Gastrocnemius medialis (tissue), 4 donors: ENCODE measurements at regions not wholly inside any gene's neighbourhood (a gene's known extent, or its start where the extent isn't known, plus 50 kb on each side); places are given as distances from the start of the nearest gene placed in this dataset.

ENCODE experiments used
- ATAC-seq, 2 donors: fragments of 150-250 bp; one replicate each; pipeline ENCODE4 v1.9.1; 2016
- DNase-seq, 2 donors: peaks; one replicate each; pipeline ENCODE4 v3.0.0-alpha.2; 2019
- H3K27ac ChIP-seq, 4 donors: fragments of 200-600 bp; sonication (generic); 1 replicate in 1 of 4; 2 replicates in 3 of 4; pipeline ENCODE4 v1.5.1; 2016 to 2018; ENCODE audit warnings: mild to moderate bottlenecking in 2 of 4, moderate library complexity in 1 of 4
- H3K27me3 ChIP-seq, 3 donors: fragments of 200-600 bp; sonication (generic) in 2 of 3; 1 replicate in 1 of 3; 2 replicates in 2 of 3; pipeline versions ENCODE4 v1.5.1 to v1.6.0; 2016 to 2019; ENCODE audit warnings: mild to moderate bottlenecking in 1 of 3, moderate library complexity in 1 of 3
- H3K36me3 ChIP-seq, 2 donors: fragments of 200-600 bp; sonication (generic) in 1 of 2; one replicate each; pipeline ENCODE4 v1.5.1; 2017 to 2018
- H3K4me1 ChIP-seq, 2 donors: fragments of 200-600 bp; sonication (generic) in 1 of 2; one replicate each; pipeline ENCODE4 v1.5.1; 2016 to 2017; ENCODE audit warnings: mild to moderate bottlenecking in 2 of 2
- H3K4me3 ChIP-seq, 4 donors: fragments of 200-600 bp; sonication (generic) in 3 of 4; 1 replicate in 1 of 4; 2 replicates in 3 of 4; pipeline ENCODE4 v1.5.1; 2016 to 2019; ENCODE audit warnings: mild to moderate bottlenecking in 2 of 4
- H3K9me3 ChIP-seq, 3 donors: fragments of 200-600 bp; sonication (generic) in 2 of 3; 1 replicate in 1 of 3; 2 replicates in 2 of 3; pipeline ENCODE4 v1.5.1; 2016 to 2019
- CTCF ChIP-seq, 5 experiments: fragments of 450-650 bp in 3 of 5; fragments of 200-600 bp in 2 of 5; sonication (generic) in 2 of 5; IDR thresholded peaks in 4 of 5; conservative IDR thresholded peaks in 1 of 5; 1 replicate in 4 of 5; 2 replicates in 1 of 5; pipeline ENCODE4 v1.5.1; 2016 to 2019; ENCODE audit warnings: antibody characterized with exemption in 5 of 5, mild to moderate bottlenecking in 3 of 5, moderate library complexity in 3 of 5
- POLR2A ChIP-seq, 2 donors: fragments of 450-650 bp; IDR thresholded peaks; one replicate each; pipeline ENCODE4 v1.6.1; 2017; ENCODE audit warnings: antibody characterized with exemption in 2 of 2, mild to moderate bottlenecking in 2 of 2, moderate library complexity in 2 of 2
- in situ Hi-C, 4 donors: fragments of 200-750 bp; cut with MboI; loops; one replicate each; pipeline versions ENCODE4 v1.15.0 to v1.8.0; 2017; ENCODE audit warnings: low sequenced_read_pairs in 4 of 4
- intact Hi-C: fragments of 100-400 bp; cut with DNase I; formaldehyde crosslinking; loops from one replicate; pipeline ENCODE4 v1.15.1; 2023; ENCODE audit warnings: low total_unique reads

DNA sequence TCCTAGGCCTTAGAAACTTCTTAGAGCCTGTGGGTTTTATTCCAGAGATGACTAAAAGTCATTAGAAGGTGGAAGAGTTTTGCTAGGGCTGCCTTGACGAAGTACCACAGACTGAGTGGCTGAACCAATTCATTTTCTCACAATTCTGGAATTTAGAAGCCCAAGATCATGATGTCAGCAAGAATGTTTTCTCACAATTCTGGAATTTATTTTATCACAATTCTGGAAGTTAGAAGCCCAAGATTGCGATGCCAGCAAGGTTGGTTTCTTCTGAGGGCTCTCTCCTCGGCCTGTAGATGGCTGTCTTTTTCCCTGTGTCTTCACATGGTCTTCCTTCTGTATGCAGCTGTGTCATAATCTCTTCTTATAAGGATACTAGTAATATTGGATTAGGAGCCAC is 672.9 kb upstream of the MARCKS start:
- no peak for ATAC-seq
- in situ Hi-C loops: no loop called here
- Histone ChIP-seq H3K27me3 (no peaks in the 10 kb centered on the region), H3K27ac (no peak overlapping the region), H3K4me1 (no peaks in the 10 kb centered on the region), H3K36me3 (no peaks in the 10 kb centered on the region), H3K4me3 (no peak overlapping the region), H3K9me3 (no peaks in the 10 kb centered on the region)
- intact Hi-C loops: no loop called here
- TF ChIP-seq CTCF (IDR thresholded peaks at IDR 0.05 in 4 of 5, conservative IDR thresholded peaks at IDR 0.05 in 1 of 5): no peak
- DNase-seq: no peak

DNA sequence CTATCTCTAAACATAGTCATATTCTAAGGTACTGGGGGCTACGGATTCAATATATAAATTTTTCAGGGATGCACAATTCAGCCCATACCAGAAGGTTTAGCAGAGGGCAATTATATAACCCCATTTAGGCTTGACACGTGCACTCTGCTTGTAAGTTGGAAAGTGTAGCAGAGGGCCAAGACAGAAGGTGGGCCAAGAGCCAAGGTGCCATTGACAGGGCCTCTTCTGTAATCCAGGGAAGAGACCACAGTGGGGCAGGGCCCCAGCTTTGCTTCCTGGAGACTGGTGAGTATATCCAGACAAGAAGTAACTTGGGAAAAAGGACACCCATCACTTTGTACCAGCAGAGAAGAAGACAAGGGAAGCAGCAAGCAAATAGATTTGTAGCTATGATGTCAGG is 672.4 kb upstream of the MARCKS start:
- H3K27me3 ChIP-seq: no peaks in the 10 kb centered on the region
- in situ Hi-C loops: no loop called here
- peak in 1 of 2 donors; percentile 14 for DNase-seq
- no peak overlapping the region for H3K4me3 ChIP-seq
- H3K27ac ChIP-seq: no peak overlapping the region
- no peaks in the 10 kb centered on the region for H3K9me3 ChIP-seq
- intact Hi-C loops: no loop called here
- H3K4me1 ChIP-seq: no peaks in the 10 kb centered on the region
- no peaks in the 10 kb centered on the region for H3K36me3 ChIP-seq
- TF ChIP-seq CTCF (IDR thresholded peaks at IDR 0.05 in 4 of 5, conservative IDR thresholded peaks at IDR 0.05 in 1 of 5) (no peak), POLR2A (IDR thresholded peaks at IDR 0.05) (no peak)
- no peak for ATAC-seq

DNA sequence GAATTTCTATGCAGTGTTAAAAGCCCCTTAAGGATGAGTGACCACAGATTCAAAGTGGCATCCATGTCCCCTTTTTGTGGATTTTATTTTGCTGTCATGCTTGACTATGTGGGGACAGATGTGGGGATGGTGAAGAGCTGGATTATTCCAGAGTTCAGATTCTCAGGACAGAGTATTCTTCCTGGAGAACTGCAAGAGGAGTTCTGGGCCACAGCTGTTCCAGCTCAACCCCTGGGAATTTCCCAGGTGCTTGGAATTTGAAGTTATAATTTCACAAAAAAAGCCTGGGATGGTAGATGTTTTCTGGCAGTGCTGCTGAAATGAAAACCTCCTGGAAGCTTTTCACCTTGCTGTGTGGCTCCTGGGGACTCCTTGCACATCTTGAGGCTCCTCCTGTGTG is 671.8 kb upstream of the MARCKS start:
- H3K27ac ChIP-seq: no peak overlapping the region

GRCh38 chr6:113187661-113188060 is 669.5 kb upstream of the MARCKS start:
- in situ Hi-C loops: no loop called here
- intact Hi-C loops: no loop called here

More for the DNA sequence above, 671.8 kb upstream of the MARCKS start:
- DNase-seq: no peak
- TF ChIP-seq POLR2A (IDR thresholded peaks at IDR 0.05): no peak
- no peak for TF ChIP-seq CTCF (IDR thresholded peaks at IDR 0.05 in 4 of 5, conservative IDR thresholded peaks at IDR 0.05 in 1 of 5)
- in situ Hi-C loops (no loop called here), intact Hi-C loops (no loop called here)
- Histone ChIP-seq H3K4me3 (no peak overlapping the region), H3K27me3 (no peaks in the 10 kb centered on the region), H3K4me1 (no peaks in the 10 kb centered on the region), H3K9me3 (no peaks in the 10 kb centered on the region), H3K36me3 (no peaks in the 10 kb centered on the region)
- no peak for ATAC-seq

More at GRCh38 chr6:113187661-113188060, 669.5 kb upstream of the MARCKS start:
- H3K9me3 ChIP-seq: no peaks in the 10 kb centered on the region
- H3K36me3 ChIP-seq: no peaks in the 10 kb centered on the region
- no peaks in the 10 kb centered on the region for H3K27me3 ChIP-seq
- TF ChIP-seq CTCF (IDR thresholded peaks at IDR 0.05 in 4 of 5, conservative IDR thresholded peaks at IDR 0.05 in 1 of 5) (no peak), POLR2A (IDR thresholded peaks at IDR 0.05) (no peak)
- ATAC-seq (no peak), DNase-seq (no peak)
- no peak overlapping the region for H3K27ac ChIP-seq
- no peak overlapping the region for H3K4me3 ChIP-seq
- no peaks in the 10 kb centered on the region for H3K4me1 ChIP-seq
